Gastrocnemius medialis (tissue), 4 donors: ENCODE measurements at regions not wholly inside any gene's neighbourhood (a gene's known extent, or its start where the extent isn't known, plus 50 kb on each side); places are given as distances from the start of the nearest gene placed in this dataset.

Experiments used
- POLR2A ChIP-seq, 2 donors: fragments of 450-650 bp; IDR thresholded peaks; one replicate each; pipeline ENCODE4 v1.6.1; 2017; ENCODE audit warnings: antibody characterized with exemption in 2 of 2, mild to moderate bottlenecking in 2 of 2, moderate library complexity in 2 of 2
- TF ChIP-seq, protein P1 (sequence below), 5 experiments: fragments of 450-650 bp in 3 of 5; fragments of 200-600 bp in 2 of 5; sonication (generic) in 2 of 5; IDR thresholded peaks in 4 of 5; conservative IDR thresholded peaks in 1 of 5; 1 replicate in 4 of 5; 2 replicates in 1 of 5; pipeline ENCODE4 v1.5.1; 2016 to 2019; ENCODE audit warnings: antibody characterized with exemption in 5 of 5, mild to moderate bottlenecking in 3 of 5, moderate library complexity in 3 of 5

DNA sequence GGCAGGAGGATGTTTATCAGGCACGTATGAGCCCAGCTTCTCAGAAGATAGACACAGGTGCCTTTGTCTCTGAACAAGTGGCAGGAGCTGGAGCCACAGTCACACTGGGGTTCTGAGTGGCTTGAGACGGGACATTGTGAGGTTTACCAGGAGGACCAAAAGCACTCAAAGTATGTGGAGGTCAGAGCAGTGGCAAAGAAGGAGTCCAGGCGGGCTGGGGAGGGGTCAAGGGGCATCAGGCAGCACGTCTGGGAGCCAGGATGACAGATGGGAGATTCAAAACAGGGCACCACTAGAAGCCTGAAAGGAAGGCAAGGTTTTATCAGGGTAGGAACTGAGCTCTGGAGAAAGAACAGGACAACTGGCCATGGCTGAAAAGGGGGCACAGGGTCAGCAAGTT lies 67.2 kb upstream of the MARCHF10 start:
- TF ChIP-seq, protein P1, sequence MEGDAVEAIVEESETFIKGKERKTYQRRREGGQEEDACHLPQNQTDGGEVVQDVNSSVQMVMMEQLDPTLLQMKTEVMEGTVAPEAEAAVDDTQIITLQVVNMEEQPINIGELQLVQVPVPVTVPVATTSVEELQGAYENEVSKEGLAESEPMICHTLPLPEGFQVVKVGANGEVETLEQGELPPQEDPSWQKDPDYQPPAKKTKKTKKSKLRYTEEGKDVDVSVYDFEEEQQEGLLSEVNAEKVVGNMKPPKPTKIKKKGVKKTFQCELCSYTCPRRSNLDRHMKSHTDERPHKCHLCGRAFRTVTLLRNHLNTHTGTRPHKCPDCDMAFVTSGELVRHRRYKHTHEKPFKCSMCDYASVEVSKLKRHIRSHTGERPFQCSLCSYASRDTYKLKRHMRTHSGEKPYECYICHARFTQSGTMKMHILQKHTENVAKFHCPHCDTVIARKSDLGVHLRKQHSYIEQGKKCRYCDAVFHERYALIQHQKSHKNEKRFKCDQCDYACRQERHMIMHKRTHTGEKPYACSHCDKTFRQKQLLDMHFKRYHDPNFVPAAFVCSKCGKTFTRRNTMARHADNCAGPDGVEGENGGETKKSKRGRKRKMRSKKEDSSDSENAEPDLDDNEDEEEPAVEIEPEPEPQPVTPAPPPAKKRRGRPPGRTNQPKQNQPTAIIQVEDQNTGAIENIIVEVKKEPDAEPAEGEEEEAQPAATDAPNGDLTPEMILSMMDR (IDR thresholded peaks at IDR 0.05 in 4 of 5, conservative IDR thresholded peaks at IDR 0.05 in 1 of 5) = no peak
- no peak for TF ChIP-seq POLR2A (IDR thresholded peaks at IDR 0.05)
